WTC11 (cell line): ENCODE measurements at regions not wholly inside any gene's neighbourhood (a gene's known extent, or its start where the extent isn't known, plus 50 kb on each side); places are given as distances from the start of the nearest gene placed in this dataset.

Experiments used
- CREB1 ChIP-seq: sonication (generic); formaldehyde crosslinking; IDR thresholded peaks from 2 replicates; pipeline ENCODE4 v1.8.0; 2023; ENCODE audit warnings: mild to moderate bottlenecking, missing genetic modification reagents
- ELF4 ChIP-seq: sonication (generic); formaldehyde crosslinking; IDR thresholded peaks from 2 replicates; pipeline ENCODE4 v1.8.1; 2022; ENCODE audit warnings: low read depth, mild to moderate bottlenecking, moderate library complexity, missing genetic modification reagents
- ESRRA ChIP-seq: sonication (generic); formaldehyde crosslinking; IDR thresholded peaks from 2 replicates; pipeline ENCODE4 v1.8.1; 2022; ENCODE audit warnings: mild to moderate bottlenecking, missing genetic modification reagents, borderline replicate concordance
- FOXJ3 ChIP-seq: sonication (generic); formaldehyde crosslinking; IDR thresholded peaks from 2 replicates; pipeline ENCODE4 v1.9.0; 2021; ENCODE audit warnings: missing genetic modification reagents, mild to moderate bottlenecking, borderline replicate concordance
- TF ChIP-seq, protein P1 (sequence below): fragments of 200-600 bp; IDR thresholded peaks from 2 replicates; pipeline ENCODE4 v1.8.0; 2022; ENCODE audit warnings: antibody characterized with exemption
- TF ChIP-seq, protein P2 (sequence below): sonication (generic); formaldehyde crosslinking; IDR thresholded peaks from 2 replicates; pipeline ENCODE4 v1.8.1; 2023; ENCODE audit warnings: mild to moderate bottlenecking, missing genetic modification reagents, borderline replicate concordance
- TF ChIP-seq, protein P3 (sequence below): sonication (generic); formaldehyde crosslinking; IDR thresholded peaks from 2 replicates; pipeline ENCODE4 v1.8.0; 2022; ENCODE audit warnings: mild to moderate bottlenecking, missing genetic modification reagents
- TF ChIP-seq, protein P4 (sequence below): sonication (generic); formaldehyde crosslinking; IDR thresholded peaks from 2 replicates; pipeline ENCODE4 v1.8.1; 2022; ENCODE audit warnings: mild to moderate bottlenecking, moderate library complexity, missing genetic modification reagents

DNA sequence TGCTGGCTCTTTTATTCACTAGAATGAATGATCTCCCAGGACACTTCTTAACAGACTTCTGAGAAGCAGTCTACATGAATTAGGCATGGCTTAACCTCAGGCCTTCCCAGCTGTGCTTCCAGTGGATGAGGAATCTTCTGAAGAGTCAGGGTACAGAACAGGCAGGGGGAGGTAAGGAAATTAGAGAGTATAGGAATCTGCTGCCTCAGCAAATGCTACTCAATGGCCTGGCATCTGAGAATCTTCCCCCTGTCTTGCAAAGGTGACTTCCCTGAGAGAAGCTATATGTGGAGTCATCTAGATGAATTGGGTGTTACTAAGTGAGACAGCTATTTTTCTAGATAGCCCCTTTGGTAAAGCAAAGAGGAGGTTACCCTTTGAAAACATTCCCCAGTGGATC is 496.2 kb upstream of the CCDC196 start:
- TF ChIP-seq, protein P1, sequence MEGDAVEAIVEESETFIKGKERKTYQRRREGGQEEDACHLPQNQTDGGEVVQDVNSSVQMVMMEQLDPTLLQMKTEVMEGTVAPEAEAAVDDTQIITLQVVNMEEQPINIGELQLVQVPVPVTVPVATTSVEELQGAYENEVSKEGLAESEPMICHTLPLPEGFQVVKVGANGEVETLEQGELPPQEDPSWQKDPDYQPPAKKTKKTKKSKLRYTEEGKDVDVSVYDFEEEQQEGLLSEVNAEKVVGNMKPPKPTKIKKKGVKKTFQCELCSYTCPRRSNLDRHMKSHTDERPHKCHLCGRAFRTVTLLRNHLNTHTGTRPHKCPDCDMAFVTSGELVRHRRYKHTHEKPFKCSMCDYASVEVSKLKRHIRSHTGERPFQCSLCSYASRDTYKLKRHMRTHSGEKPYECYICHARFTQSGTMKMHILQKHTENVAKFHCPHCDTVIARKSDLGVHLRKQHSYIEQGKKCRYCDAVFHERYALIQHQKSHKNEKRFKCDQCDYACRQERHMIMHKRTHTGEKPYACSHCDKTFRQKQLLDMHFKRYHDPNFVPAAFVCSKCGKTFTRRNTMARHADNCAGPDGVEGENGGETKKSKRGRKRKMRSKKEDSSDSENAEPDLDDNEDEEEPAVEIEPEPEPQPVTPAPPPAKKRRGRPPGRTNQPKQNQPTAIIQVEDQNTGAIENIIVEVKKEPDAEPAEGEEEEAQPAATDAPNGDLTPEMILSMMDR: no peak
- TF ChIP-seq ELF4 (CRISPR knock-in tag): no peak
- TF ChIP-seq, protein P2, sequence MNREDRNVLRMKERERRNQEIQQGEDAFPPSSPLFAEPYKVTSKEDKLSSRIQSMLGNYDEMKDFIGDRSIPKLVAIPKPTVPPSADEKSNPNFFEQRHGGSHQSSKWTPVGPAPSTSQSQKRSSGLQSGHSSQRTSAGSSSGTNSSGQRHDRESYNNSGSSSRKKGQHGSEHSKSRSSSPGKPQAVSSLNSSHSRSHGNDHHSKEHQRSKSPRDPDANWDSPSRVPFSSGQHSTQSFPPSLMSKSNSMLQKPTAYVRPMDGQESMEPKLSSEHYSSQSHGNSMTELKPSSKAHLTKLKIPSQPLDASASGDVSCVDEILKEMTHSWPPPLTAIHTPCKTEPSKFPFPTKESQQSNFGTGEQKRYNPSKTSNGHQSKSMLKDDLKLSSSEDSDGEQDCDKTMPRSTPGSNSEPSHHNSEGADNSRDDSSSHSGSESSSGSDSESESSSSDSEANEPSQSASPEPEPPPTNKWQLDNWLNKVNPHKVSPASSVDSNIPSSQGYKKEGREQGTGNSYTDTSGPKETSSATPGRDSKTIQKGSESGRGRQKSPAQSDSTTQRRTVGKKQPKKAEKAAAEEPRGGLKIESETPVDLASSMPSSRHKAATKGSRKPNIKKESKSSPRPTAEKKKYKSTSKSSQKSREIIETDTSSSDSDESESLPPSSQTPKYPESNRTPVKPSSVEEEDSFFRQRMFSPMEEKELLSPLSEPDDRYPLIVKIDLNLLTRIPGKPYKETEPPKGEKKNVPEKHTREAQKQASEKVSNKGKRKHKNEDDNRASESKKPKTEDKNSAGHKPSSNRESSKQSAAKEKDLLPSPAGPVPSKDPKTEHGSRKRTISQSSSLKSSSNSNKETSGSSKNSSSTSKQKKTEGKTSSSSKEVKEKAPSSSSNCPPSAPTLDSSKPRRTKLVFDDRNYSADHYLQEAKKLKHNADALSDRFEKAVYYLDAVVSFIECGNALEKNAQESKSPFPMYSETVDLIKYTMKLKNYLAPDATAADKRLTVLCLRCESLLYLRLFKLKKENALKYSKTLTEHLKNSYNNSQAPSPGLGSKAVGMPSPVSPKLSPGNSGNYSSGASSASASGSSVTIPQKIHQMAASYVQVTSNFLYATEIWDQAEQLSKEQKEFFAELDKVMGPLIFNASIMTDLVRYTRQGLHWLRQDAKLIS (CRISPR knock-in tag): no peak
- TF ChIP-seq, protein P3, sequence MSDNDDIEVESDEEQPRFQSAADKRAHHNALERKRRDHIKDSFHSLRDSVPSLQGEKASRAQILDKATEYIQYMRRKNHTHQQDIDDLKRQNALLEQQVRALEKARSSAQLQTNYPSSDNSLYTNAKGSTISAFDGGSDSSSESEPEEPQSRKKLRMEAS: no peak
- TF ChIP-seq ESRRA: no peak
- TF ChIP-seq, protein P4, sequence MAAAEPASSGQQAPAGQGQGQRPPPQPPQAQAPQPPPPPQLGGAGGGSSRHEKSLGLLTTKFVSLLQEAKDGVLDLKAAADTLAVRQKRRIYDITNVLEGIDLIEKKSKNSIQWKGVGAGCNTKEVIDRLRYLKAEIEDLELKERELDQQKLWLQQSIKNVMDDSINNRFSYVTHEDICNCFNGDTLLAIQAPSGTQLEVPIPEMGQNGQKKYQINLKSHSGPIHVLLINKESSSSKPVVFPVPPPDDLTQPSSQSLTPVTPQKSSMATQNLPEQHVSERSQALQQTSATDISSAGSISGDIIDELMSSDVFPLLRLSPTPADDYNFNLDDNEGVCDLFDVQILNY (CRISPR knock-in tag): no peak
- no peak for TF ChIP-seq FOXJ3 (CRISPR knock-in tag)
- TF ChIP-seq CREB1 (CRISPR knock-in tag): no peak
